GM18498 (cell line): ENCODE measurements at regions not wholly inside any gene's neighbourhood (a gene's known extent, or its start where the extent isn't known, plus 50 kb on each side); places are given as distances from the start of the nearest gene placed in this dataset.
"Not testable (repeated sequence)": the region's sequence is repeated elsewhere in the genome, so short reads cannot be mapped to it uniquely, and the experiment has no call there.

Experiments used
- ATAC-seq: cut with Tn5 transposase; IDR thresholded peaks from one replicate; pipeline ENCODE4 v1.9.1; 2021; ENCODE audit warnings: mild to moderate bottlenecking, moderate library complexity; ENCODE audit not compliant: unreplicated experiment

GRCh38 chr7:34385384-34385783, 272.6 kb upstream of the NPSR1 start:
- no peak for ATAC-seq

- no peak for ATAC-seq
These were observed 268.5 kb upstream of the NPSR1 start for GRCh38 chr7:34389332-34390078.

GRCh38 chr7:34390103-34390502, 267.9 kb upstream of the NPSR1 start:
- ATAC-seq = no peak

GRCh38 chr7:34392972-34393371, 265.0 kb upstream of the NPSR1 start:
- ATAC-seq = no peak

- ATAC-seq = no peak
These were observed 261.5 kb upstream of the NPSR1 start for GRCh38 chr7:34396437-34397064.

GRCh38 chr7:34401776-34402175, 256.2 kb upstream of the NPSR1 start:
- no peak for ATAC-seq

- no peak for ATAC-seq
These were observed 251.0 kb upstream of the NPSR1 start for GRCh38 chr7:34406848-34407530.

- ATAC-seq = no peak
These were observed 250.4 kb upstream of the NPSR1 start for GRCh38 chr7:34407586-34407985.

GRCh38 chr7:34417781-34418180, 240.2 kb upstream of the NPSR1 start:
- ATAC-seq = no peak

GRCh38 chr7:34421526-34421925, 236.5 kb upstream of the NPSR1 start:
- no peak for ATAC-seq

- ATAC-seq = no peak
These were observed 232.8 kb upstream of the NPSR1 start for GRCh38 chr7:34425194-34425593.

- ATAC-seq = no peak
These were observed 232.2 kb upstream of the NPSR1 start for GRCh38 chr7:34425631-34426384.

GRCh38 chr7:34430456-34430855, 227.6 kb upstream of the NPSR1 start:
- ATAC-seq = no peak

GRCh38 chr7:34438436-34438835, 219.6 kb upstream of the NPSR1 start:
- ATAC-seq = no peak

- no peak for ATAC-seq
These were observed 212.4 kb upstream of the NPSR1 start for GRCh38 chr7:34445653-34446052.

GRCh38 chr7:34448531-34448930, 209.5 kb upstream of the NPSR1 start:
- ATAC-seq = not testable (repeated sequence)

GRCh38 chr7:34449765-34450164, 208.3 kb upstream of the NPSR1 start:
- ATAC-seq = no peak

GRCh38 chr7:34451183-34451582, 206.8 kb upstream of the NPSR1 start:
- no peak for ATAC-seq

- no peak for ATAC-seq
These were observed 206.1 kb upstream of the NPSR1 start for GRCh38 chr7:34451923-34452322.

- ATAC-seq = no peak
These were observed 205.7 kb upstream of the NPSR1 start for GRCh38 chr7:34452363-34452762.

GRCh38 chr7:34453150-34453549, 204.9 kb upstream of the NPSR1 start:
- ATAC-seq = no peak
